Glutamatergic neuron (in vitro differentiated cells): ENCODE measurements at regions not wholly inside any gene's neighbourhood (a gene's known extent, or its start where the extent isn't known, plus 50 kb on each side); places are given as distances from the start of the nearest gene placed in this dataset.

Experiments used
- DNase-seq: peaks from one replicate; pipeline ENCODE4 v3.0.0; 2022
- H3K27ac Mint-ChIP-seq: one replicate; pipeline ENCODE4 v1.8.0; 2020; ENCODE audit warnings: mild to moderate bottlenecking, mixed read lengths, inconsistent platforms; ENCODE audit not compliant: unreplicated experiment
- H3K27me3 Mint-ChIP-seq: one replicate; pipeline ENCODE4 v1.8.0; 2020; ENCODE audit warnings: mild to moderate bottlenecking, moderate library complexity, mixed read lengths, inconsistent platforms; ENCODE audit not compliant: unreplicated experiment
- H3K36me3 Mint-ChIP-seq: one replicate; pipeline ENCODE4 v1.8.0; 2020; ENCODE audit warnings: mild to moderate bottlenecking, mixed read lengths, inconsistent platforms; ENCODE audit not compliant: unreplicated experiment
- H3K4me1 Mint-ChIP-seq: one replicate; pipeline ENCODE4 v1.8.0; 2020; ENCODE audit warnings: mild to moderate bottlenecking, low read depth, mixed read lengths, inconsistent platforms; ENCODE audit not compliant: unreplicated experiment
- H3K4me3 Mint-ChIP-seq: one replicate; pipeline ENCODE4 v1.8.0; 2020; ENCODE audit warnings: mild to moderate bottlenecking, mixed read lengths, inconsistent platforms; ENCODE audit not compliant: unreplicated experiment
- H3K9me3 Mint-ChIP-seq: one replicate; pipeline ENCODE4 v1.8.0; 2020; ENCODE audit warnings: mild to moderate bottlenecking, moderate library complexity, mixed read lengths, inconsistent platforms; ENCODE audit not compliant: unreplicated experiment
- TF ChIP-seq, protein P1 (sequence below): fragments of 200-600 bp; sonication (generic); IDR thresholded peaks from one replicate; pipeline ENCODE4 v1.5.0; 2021; ENCODE audit not compliant: partially characterized antibody, unreplicated experiment

DNA sequence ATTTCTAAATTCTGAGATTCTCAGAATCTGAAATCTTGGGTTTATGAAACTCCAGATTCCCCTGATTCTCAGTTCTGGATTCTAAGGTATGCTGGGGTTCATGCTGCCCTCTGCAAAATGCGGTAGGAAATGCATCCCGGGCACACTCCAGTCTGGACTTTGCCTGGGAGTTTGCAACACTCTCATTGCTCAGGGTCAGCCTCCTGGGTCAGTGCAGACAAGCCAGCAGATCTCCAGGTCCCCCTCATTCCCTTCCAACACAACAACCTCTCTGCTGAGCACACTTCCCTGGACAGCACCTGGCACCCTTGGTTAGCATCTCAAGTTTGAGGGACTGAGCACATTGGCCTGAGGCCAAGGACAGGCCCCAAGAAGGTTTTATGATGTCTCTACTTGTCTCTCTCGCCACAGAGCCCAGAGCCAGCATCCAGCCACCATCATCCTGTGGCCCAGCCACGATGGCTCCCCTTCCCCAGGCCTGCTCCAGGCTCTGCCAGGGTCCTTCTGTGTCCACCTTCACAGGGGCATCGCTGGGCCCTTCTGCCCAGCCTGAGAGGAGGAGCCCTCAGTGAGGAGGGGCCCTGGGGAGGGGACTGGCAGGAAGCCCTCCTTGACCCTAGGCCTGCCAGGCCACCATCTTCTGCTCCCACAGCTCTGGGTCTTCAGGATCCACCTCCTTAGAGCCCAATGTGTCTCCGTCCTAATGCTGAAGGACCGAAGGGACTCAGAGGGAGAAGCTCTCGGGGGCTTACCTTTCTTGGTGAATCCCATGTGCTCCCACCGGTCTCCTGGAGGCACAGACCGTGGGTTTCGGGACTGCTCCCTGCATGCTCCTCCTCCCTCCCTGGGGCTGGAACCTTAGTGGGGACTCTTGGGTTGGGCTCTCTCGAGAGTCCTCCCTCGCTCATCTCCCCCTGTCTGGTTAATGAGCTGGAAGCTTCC, 550.7 kb downstream of the PTPRU start:
- H3K27ac Mint-ChIP-seq = no peak overlapping the region
- no peaks in the 10 kb centered on the region for H3K36me3 Mint-ChIP-seq
- no peaks in the 10 kb centered on the region for H3K9me3 Mint-ChIP-seq

DNA sequence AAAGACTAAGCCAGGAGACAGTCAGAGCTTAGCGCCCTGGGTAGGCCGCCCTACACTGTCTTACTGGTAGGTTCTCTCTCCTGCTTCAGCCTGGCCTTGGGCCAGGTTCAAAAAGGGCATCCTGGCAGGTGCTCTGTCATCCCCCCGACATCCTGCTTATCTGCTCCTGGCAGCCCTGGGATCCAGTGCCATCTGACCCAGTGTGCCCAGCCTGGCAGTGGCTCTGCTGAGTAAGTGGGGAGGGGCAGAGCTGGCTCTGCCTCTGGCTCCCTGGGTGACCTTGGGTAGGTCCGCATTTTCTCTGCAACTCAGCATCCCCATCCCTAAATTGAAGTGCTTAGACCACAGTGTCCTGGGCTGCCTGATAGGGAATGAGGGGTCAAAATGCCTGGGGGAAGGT, 549.9 kb downstream of the PTPRU start:
- H3K4me1 Mint-ChIP-seq = no peaks in the 10 kb centered on the region
- TF ChIP-seq, protein P1, sequence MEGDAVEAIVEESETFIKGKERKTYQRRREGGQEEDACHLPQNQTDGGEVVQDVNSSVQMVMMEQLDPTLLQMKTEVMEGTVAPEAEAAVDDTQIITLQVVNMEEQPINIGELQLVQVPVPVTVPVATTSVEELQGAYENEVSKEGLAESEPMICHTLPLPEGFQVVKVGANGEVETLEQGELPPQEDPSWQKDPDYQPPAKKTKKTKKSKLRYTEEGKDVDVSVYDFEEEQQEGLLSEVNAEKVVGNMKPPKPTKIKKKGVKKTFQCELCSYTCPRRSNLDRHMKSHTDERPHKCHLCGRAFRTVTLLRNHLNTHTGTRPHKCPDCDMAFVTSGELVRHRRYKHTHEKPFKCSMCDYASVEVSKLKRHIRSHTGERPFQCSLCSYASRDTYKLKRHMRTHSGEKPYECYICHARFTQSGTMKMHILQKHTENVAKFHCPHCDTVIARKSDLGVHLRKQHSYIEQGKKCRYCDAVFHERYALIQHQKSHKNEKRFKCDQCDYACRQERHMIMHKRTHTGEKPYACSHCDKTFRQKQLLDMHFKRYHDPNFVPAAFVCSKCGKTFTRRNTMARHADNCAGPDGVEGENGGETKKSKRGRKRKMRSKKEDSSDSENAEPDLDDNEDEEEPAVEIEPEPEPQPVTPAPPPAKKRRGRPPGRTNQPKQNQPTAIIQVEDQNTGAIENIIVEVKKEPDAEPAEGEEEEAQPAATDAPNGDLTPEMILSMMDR = no peak
- no peak overlapping the region for H3K27ac Mint-ChIP-seq
- no peak overlapping the region for H3K4me3 Mint-ChIP-seq
- H3K27me3 Mint-ChIP-seq = peaks cover 6% of the 10 kb centered on the region
- H3K36me3 Mint-ChIP-seq = no peaks in the 10 kb centered on the region
- no peak for DNase-seq
- H3K9me3 Mint-ChIP-seq = no peaks in the 10 kb centered on the region

More for the DNA sequence above, 550.7 kb downstream of the PTPRU start:
- no peaks in the 10 kb centered on the region for H3K4me1 Mint-ChIP-seq
- peaks cover 6% of the 10 kb centered on the region for H3K27me3 Mint-ChIP-seq
- TF ChIP-seq, protein P1 = no peak
- H3K4me3 Mint-ChIP-seq = no peak overlapping the region
- no peak for DNase-seq

DNA sequence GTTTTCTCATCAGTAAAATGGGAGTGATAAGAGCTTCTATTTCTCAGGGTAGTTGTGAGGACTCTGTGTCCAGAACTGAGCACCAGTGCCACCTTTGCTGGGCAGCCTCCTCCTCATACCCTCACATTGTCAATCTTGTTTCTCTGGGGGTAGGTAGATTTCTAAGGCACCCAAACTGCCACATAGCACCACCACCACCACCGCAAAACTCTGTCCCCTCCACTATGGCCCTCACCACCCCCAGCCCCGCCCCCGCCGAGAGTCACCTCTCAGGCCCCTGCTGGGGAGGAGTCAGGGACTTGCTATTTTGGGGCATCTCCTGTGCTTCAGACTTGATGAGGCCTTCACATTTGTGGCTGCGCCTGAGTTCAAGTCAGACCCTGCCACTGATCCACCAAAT, 549.2 kb downstream of the PTPRU start:
- Mint-ChIP-seq H3K4me1 (no peaks in the 10 kb centered on the region), H3K9me3 (no peaks in the 10 kb centered on the region), H3K36me3 (no peaks in the 10 kb centered on the region), H3K4me3 (no peak overlapping the region), H3K27me3 (peaks cover 6% of the 10 kb centered on the region), H3K27ac (no peak overlapping the region)
- DNase-seq = no peak
- TF ChIP-seq, protein P1 = no peak

DNA sequence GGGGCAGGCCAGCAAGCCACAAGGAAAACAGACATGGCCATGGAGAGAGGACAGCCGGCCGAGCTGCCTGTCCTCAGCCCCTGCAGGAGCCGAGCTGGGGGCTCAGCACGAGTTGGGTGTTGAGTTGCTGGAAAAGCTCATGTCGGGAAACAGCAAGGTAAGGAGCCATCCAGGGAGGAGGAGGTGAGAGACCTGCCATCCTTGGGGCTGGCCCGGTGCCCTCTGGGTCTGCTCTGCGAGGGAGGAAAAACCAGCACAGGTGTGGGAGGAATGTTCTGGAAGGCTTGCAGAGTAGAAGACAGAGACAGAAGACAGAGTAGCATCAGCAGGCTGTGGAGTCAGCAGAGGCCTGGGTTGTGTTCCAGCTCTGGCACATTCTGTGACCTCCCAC, 548.8 kb downstream of the PTPRU start:
- DNase-seq = no peak
- TF ChIP-seq, protein P1 = no peak
- Mint-ChIP-seq H3K4me1 (no peaks in the 10 kb centered on the region), H3K9me3 (no peaks in the 10 kb centered on the region), H3K27ac (no peak overlapping the region), H3K27me3 (peaks cover 4% of the 10 kb centered on the region), H3K36me3 (no peaks in the 10 kb centered on the region), H3K4me3 (no peak overlapping the region)
